ENCODE measurements at regions not wholly inside any gene's neighbourhood (a gene's known extent, or its start where the extent isn't known, plus 50 kb on each side); places are given as distances from the start of the nearest gene placed in this dataset.

- DNase-seq: no peak
These were observed 408.7 kb downstream of the REEP3 start for GRCh38 chr10:63929831-63930467.

DNA sequence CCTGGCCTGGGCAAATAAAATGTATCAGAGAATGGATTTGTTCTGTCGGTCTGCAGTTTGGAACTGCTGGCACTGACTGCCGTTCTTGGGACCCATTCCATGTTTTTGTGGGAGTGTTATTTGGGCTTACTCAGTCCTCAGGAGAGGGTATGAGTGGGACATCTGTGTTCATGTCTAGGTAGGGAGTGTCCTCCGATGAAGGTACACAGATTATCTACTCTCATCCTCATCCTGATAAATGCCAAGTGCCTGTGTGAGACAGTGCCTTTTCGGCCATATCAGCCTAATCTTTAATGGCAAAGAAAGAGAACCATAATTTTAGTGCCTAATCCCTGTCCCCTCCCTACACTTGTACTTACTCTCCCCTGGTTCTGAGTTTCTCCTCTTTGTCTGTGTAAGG lies 409.4 kb downstream of the REEP3 start:
- DNase-seq: no peak

- DNase-seq: peak; percentile 2 to 26
These were observed 414.5 kb downstream of the REEP3 start for GRCh38 chr10:63935705-63936104.

DNA sequence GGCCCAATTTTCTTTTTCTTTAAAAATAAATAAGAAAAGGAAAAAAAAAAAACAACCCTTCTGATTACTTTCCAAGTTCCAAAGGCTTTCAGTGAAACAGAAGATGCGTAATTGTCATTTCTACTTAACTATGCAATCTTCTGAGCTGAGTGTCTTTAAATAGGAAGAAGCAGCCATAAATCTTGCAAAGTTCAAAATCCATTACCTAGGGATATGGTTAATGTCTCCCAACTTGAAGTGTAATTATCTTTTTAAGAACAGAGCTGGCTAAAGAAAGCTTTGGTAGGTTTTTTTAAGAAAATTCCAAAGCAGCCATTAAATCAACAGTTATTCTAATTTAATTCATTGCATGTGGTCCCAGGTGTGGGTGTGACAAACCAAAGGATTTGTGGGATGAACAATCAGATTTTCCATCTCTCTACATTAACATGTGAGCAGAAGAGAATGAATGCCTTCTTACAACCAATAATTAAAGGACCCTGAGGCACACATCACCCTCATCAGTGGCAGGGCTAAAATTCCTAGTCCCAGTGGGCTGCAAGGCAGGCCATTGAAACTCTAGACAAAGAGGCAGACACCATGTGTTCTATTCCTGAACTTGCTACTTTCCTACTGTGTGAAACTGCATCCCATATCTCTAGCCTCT lies 419.2 kb downstream of the REEP3 start:
- no peak for DNase-seq

DNA sequence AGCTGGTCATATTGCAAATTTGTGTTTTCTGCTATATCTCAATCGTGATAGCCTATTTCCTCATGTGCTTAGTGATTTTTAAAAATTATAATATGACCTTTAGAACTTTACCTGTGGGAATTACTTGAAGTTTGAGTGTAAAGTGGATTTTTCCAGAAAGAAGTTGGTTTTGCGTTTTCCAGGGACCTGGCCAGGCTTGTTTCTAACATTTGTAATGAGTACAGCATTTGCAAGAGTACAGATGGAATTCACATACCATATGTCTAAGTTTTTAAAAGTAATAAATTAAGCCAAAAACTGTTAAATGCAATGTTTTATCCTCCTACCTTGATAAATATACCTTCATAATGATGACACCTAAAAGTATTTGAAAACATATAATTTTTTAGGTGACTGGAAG lies 443.2 kb downstream of the REEP3 start:
- no peak for DNase-seq

- DNase-seq: no peak
These were observed 444.6 kb downstream of the REEP3 start for GRCh38 chr10:63965846-63966245.

DNA sequence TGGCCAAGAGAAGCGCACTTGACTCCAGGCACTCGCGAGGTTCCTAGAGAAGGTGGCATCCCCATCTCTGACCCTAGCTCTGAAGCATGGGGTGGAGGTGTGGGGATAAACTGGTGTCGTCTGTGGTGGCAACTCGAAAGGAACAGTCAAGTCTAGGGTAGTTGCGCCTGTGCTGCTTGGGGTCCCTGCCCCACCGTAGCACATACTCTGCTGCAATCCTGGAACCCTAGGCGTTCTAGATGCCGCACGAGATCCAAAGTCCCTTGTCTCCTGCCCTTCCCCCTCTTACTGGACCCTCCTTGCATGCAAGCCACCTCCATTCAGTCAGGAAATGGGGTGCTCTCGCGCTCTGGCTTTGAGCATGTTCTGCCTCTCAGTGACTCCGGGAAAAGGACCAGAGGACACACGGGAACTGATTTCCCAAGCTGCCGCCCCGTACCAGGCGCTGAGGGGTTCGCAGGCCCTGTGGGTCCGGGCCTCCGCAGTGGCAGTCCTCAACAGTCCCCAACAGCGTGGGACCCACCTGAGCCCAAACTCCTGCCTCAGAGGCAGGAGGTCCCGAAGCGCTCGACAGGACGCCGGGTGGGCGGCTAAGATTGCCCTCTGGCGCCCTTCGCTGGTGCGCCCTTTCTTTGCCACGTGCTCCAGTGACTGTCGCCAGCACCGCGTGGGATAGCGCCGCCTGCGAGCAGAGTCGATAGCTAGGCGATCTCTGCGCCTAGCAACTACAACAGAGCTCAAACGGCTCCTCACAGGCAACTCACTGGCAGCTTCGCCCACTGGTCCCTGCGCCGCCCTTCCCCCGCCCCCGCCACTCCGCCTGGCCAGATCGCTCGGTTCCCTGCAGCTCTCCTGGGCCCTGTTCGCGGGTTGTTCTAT lies 452.0 kb downstream of the REEP3 start:
- DNase-seq: no peak

DNA sequence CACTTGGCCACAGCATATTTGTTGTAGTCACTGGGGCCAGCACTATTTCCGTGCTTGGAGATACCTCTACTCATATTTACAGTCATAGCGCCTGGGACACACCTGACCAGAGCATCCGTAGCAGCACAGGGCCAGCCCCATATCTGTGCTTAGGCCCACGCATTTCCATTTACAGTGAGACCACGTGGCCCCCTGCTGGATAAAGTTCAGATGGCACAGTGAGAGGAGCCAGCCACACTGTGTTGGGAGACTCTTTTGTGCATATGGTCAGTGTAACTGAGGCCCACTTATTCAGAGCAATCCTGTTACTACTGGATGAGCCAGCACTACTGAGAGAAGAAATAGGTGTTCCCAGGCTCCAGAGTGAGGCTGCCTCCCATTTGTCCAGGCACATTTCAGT lies 455.3 kb downstream of the REEP3 start:
- peak; percentile 31 to 78 for DNase-seq

DNA sequence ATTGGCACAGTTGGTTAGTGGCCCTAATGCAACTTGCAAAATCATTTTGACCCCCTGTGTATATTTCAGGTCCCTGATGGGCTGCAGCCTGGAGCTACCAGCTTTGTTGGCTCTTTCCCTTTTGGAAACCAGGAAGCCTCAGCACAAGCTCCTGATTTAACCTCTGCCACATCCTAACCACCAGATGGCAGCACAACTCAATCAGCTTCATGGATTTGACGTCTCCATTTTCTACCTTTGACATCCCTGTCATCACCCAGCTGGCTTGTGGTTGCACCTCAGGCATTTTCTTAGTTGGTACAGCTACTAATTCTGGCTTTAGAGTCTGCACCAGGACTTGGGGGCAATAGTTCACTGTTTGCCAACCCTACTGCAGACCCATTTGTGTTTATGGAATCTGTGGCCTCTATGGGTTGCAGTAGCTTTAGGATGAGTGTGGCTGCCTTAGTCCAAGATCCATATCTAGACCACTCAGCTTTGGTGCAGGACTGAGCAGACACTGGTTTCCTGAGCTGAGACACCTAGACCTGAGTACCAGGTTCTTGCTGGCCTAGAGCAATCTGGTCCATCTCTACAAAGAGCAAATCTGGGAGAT lies 456.2 kb downstream of the REEP3 start:
- peak; percentile 44 to 68 for DNase-seq

- peak; percentile 13 to 52 for DNase-seq
These were observed 459.7 kb downstream of the REEP3 start for GRCh38 chr10:63980870-63981269.

- DNase-seq: peak; percentile 8 to 44
These were observed 462.9 kb downstream of the REEP3 start for GRCh38 chr10:63984061-63984460.

DNA sequence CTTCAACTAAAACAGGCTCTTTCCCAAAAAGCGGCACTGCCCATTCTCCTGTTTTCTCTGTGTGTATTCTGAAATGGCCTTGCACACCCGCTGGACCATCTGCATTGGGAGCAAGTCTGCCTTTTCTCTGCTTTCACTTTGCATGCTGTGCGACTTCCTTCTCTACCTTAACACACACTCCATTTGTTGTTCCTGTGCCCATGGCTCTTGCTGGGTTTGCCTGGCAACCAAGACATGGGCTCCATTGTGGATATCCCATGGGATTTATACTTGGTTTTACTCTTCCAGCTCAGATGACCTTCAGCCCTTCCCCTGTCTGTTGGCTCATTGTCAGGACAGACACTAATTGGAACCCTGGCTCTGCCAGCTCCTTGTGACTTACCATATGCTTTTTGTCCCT lies 465.3 kb downstream of the REEP3 start:
- no peak for DNase-seq

DNA sequence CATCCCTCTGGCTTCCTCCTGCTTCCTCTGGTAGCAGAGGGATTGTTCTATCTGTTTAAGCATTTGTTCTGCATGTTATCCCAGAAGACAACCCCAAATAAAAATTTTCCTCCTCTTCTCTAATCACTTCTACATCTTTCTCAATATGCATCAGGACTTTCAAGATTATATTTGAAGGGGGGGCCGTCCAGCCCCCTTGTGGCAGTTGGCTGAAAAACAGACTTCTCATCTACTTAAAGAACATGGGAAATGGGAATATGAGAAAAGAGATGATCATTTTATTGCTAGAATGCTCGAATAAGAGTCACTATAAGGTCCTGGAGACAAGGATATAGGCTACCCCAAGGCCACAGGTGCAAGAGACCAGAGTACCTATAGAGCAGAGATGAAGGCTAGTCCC lies 466.0 kb downstream of the REEP3 start:
- DNase-seq: no peak

GRCh38 chr10:63994371-63994770 lies 473.2 kb downstream of the REEP3 start:
- no peak for DNase-seq

DNA sequence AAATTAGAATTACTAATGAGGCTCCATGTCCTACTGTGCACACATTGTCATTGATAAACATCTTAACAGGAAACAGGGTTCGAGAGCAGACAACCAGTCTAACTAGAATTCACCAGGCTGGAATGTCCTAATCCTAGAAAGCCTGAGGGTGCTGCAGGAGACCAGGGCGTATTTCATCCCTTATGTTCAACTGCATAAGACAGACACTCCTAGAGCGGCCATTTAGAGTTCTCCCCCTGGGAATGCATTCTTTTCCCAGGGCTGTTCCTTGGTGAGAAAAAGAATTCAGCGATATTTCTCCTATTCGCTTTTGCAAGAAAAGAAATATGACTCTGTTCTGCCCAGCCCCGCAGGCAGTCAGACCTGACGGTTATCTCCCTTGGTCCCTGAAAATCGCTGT lies 486.0 kb downstream of the REEP3 start:
- DNase-seq: no peak

- DNase-seq: no peak
These were observed 489.5 kb downstream of the REEP3 start for GRCh38 chr10:64010711-64011110.

- no peak for DNase-seq
These were observed 490.9 kb downstream of the REEP3 start for GRCh38 chr10:64011912-64012714.

DNA sequence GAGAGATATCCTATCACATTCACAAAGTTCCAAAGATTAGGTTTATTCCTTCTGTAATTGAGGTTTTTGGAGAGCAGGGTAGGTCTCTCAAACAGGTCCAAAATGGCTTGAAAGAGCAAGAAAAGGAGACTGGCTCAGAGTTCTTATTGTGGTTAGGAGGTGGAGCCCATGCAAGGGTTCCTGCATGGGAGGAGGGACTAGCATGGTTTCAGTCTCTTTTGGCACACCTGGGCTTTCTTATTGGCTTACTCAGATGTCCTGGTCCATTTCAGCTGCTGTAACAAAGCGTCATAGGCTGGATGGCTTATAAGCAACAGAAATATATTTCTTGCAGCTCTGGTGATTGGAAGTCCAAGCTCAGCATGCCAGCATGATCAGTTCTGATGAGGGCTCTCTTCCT lies 493.1 kb downstream of the REEP3 start:
- no peak for DNase-seq

DNA sequence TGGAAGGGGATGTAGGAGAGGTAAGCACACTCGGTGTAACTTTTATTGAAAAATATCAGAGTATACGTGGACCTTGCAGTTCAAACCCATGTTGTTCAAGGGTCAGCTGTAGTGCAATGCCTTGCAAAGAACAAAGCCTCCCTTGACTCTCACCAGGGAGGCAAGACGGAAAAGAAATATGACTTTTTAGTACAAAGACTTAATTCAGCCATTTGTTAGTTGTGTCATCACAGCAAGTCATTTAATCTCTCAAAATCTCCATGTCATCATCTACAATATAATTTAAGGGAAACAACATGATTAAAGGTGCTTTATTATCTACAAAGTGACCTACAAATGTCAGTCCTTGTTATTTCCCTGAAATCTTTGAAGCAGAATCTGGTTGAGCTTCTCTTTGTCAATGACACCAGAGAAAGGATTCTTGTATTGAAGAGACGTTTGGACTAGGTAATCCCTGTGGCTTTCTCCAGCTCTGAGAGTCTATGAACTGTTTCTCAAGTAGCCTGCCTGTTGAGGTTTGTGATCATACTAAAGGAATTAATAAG lies 502.8 kb downstream of the REEP3 start:
- DNase-seq: no peak

DNA sequence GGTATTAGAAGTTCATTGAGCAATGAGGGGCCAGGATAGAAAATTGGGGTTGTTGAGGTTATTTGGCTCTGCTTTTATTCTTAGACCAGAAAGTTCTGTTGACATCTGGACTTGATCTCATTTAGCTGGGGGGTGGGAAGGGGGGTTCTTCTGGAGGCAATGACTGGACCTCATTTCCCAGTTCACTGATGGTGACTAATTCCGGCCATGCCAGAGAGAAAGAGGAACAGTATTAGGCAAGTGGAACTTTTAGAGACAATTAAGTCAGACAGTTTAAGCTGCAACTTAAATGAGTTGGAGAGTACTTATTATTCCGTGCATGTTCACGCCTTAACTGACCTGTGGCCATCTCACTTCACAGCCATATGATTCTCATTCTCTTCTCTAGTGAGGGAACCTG lies 512.5 kb downstream of the REEP3 start:
- peak; percentile 86 to 89 for DNase-seq

GRCh38 chr10:64036321-64036930 lies 515.2 kb downstream of the REEP3 start:
- DNase-seq: peak; percentile 49 to 57
